GM18498 (cell line): ENCODE measurements at regions not wholly inside any gene's neighbourhood (a gene's known extent, or its start where the extent isn't known, plus 50 kb on each side); places are given as distances from the start of the nearest gene placed in this dataset.

Experiments used
- ATAC-seq: cut with Tn5 transposase; IDR thresholded peaks from one replicate; pipeline ENCODE4 v1.9.1; 2021; ENCODE audit warnings: mild to moderate bottlenecking, moderate library complexity; ENCODE audit not compliant: unreplicated experiment

- no peak for ATAC-seq
Observed at GRCh38 chr14:100638211-100638855, 51.1 kb upstream of the BEGAIN start.

GRCh38 chr14:100639280-100639679 is 52.1 kb upstream of the BEGAIN start:
- no peak for ATAC-seq

- ATAC-seq, result peak; percentile 97
Observed at GRCh38 chr14:100640471-100641273, 53.5 kb upstream of the BEGAIN start.

- ATAC-seq, result no peak
Observed at GRCh38 chr14:100641274-100641860, 54.1 kb upstream of the BEGAIN start.

GRCh38 chr14:100643426-100643825 is 56.2 kb upstream of the BEGAIN start:
- no peak for ATAC-seq

- no peak for ATAC-seq
Observed at GRCh38 chr14:100644383-100644782, 57.2 kb upstream of the BEGAIN start.

GRCh38 chr14:100644784-100645183 is 57.6 kb upstream of the BEGAIN start:
- no peak for ATAC-seq

- ATAC-seq, result peak; percentile 72
Observed at GRCh38 chr14:100645196-100645981, 58.2 kb upstream of the BEGAIN start.

GRCh38 chr14:100645982-100646314 is 58.7 kb upstream of the BEGAIN start:
- ATAC-seq, result no peak

GRCh38 chr14:100648474-100649172 is 61.4 kb upstream of the BEGAIN start:
- no peak for ATAC-seq

GRCh38 chr14:100649173-100649519 is 61.9 kb upstream of the BEGAIN start:
- ATAC-seq, result no peak

- ATAC-seq, result no peak
Observed at GRCh38 chr14:100651999-100652508, 64.8 kb upstream of the BEGAIN start.

GRCh38 chr14:100652744-100653143 is 65.5 kb upstream of the BEGAIN start:
- ATAC-seq, result no peak

GRCh38 chr14:100653409-100653808 is 66.2 kb upstream of the BEGAIN start:
- no peak for ATAC-seq

- ATAC-seq, result no peak
Observed at GRCh38 chr14:100654025-100654813, 67.0 kb upstream of the BEGAIN start.

GRCh38 chr14:100654814-100655740 is 67.9 kb upstream of the BEGAIN start:
- ATAC-seq, result peak; percentile 63

GRCh38 chr14:100655741-100656085 is 68.5 kb upstream of the BEGAIN start:
- no peak for ATAC-seq

GRCh38 chr14:100656996-100657395 is 69.7 kb upstream of the DLK1 start:
- no peak for ATAC-seq

- no peak for ATAC-seq
Observed at GRCh38 chr14:100657780-100658179, 68.9 kb upstream of the DLK1 start.
